ENCODE measurements at regions not wholly inside any gene's neighbourhood (a gene's known extent, or its start where the extent isn't known, plus 50 kb on each side); places are given as distances from the start of the nearest gene placed in this dataset.

- no peaks in the 10 kb centered on the region for H3K27me3 ChIP-seq (replicated peaks in 1 of 7)
- 71 to 81% (median 76%) methylated on average over 7 of the region's 7 CpGs for WGBS, 5 donors
- TF ChIP-seq POLR2AphosphoS5 (IDR thresholded peaks at IDR 0.05) (no peak), POLR2A (IDR thresholded peaks at IDR 0.05) (no peak), CTCF (IDR thresholded peaks at IDR 0.05 in 8 of 11, conservative IDR thresholded peaks at IDR 0.05 in 3 of 11) (no peak)
- no peak overlapping the region for H3K27ac ChIP-seq
- H3K9me3 ChIP-seq: peaks cover 0 to 16% (median 4%) of the 10 kb centered on the region in 8 donors
- DNase-seq: no peak
- no peak overlapping the region for H3K4me3 ChIP-seq
- intact Hi-C loops (cut with DNase I; ENCODE audit: low total_unique reads): no loop called here
- no peaks in the 10 kb centered on the region for H3K4me1 ChIP-seq
- H3K36me3 ChIP-seq: no peaks in the 10 kb centered on the region
Observed at GRCh38 chr12:126397071-126397581, 1331.9 kb downstream of the AACS start.

- H3K4me1 ChIP-seq: no peaks in the 10 kb centered on the region
- no peaks in the 10 kb centered on the region for H3K36me3 ChIP-seq
- no peaks in the 10 kb centered on the region for H3K27me3 ChIP-seq (replicated peaks in 1 of 7)
- WGBS, 5 donors: 79 to 96% (median 83%) methylated on average over 1 of the region's 1 CpG
- no peak overlapping the region for H3K4me3 ChIP-seq
- no peak overlapping the region for H3K27ac ChIP-seq
- no peak for DNase-seq
- no peak for TF ChIP-seq POLR2AphosphoS5 (IDR thresholded peaks at IDR 0.05)
- no peak for TF ChIP-seq POLR2A (IDR thresholded peaks at IDR 0.05)
- no peak for TF ChIP-seq CTCF (IDR thresholded peaks at IDR 0.05 in 8 of 11, conservative IDR thresholded peaks at IDR 0.05 in 3 of 11)
- peaks cover 0 to 16% (median 4%) of the 10 kb centered on the region in 8 donors for H3K9me3 ChIP-seq
- intact Hi-C loops (cut with DNase I; ENCODE audit: low total_unique reads): no loop called here
Observed at GRCh38 chr12:126397660-126398059, 1332.4 kb downstream of the AACS start.

GRCh38 chr12:126400831-126401230 lies 1335.6 kb downstream of the AACS start:
- TF ChIP-seq CTCF (IDR thresholded peaks at IDR 0.05 in 8 of 11, conservative IDR thresholded peaks at IDR 0.05 in 3 of 11): no peak
- TF ChIP-seq POLR2AphosphoS5 (IDR thresholded peaks at IDR 0.05): no peak
- no peak for TF ChIP-seq POLR2A (IDR thresholded peaks at IDR 0.05)
- Histone ChIP-seq H3K4me3 (no peak overlapping the region), H3K27me3 (replicated peaks in 1 of 7) (no peaks in the 10 kb centered on the region), H3K9me3 (peaks cover 0 to 16% (median 4%) of the 10 kb centered on the region in 8 donors), H3K4me1 (no peaks in the 10 kb centered on the region), H3K27ac (no peak overlapping the region), H3K36me3 (no peaks in the 10 kb centered on the region)
- intact Hi-C loops (cut with DNase I; ENCODE audit: low total_unique reads): no loop called here
- no peak for DNase-seq

- intact Hi-C loops (cut with DNase I; ENCODE audit: low total_unique reads): no loop called here
- WGBS, 5 donors: 70 to 83% (median 76%) methylated on average over 5 of the region's 5 CpGs
- H3K27ac ChIP-seq: no peak overlapping the region
Observed at GRCh38 chr12:126404293-126404881, 1339.2 kb downstream of the AACS start.

More at GRCh38 chr12:126404293-126404881, 1339.2 kb downstream of the AACS start:
- Histone ChIP-seq H3K9me3 (peaks cover 0 to 1% (median 0%) of the 10 kb centered on the region in 8 donors), H3K4me3 (no peak overlapping the region), H3K4me1 (no peaks in the 10 kb centered on the region), H3K27me3 (replicated peaks in 1 of 7) (peaks cover 0 to 3% (median 0%) of the 10 kb centered on the region in 7 donors), H3K36me3 (no peaks in the 10 kb centered on the region)
- TF ChIP-seq POLR2AphosphoS5 (IDR thresholded peaks at IDR 0.05) (no peak), POLR2A (IDR thresholded peaks at IDR 0.05) (no peak), CTCF (IDR thresholded peaks at IDR 0.05 in 8 of 11, conservative IDR thresholded peaks at IDR 0.05 in 3 of 11) (no peak)
- DNase-seq: no peak
